ENCODE measurements at regions not wholly inside any gene's neighbourhood (a gene's known extent, or its start where the extent isn't known, plus 50 kb on each side); places are given as distances from the start of the nearest gene placed in this dataset.

- TF ChIP-seq CTCF (IDR thresholded peaks at IDR 0.05; ENCODE audit: control insufficient read depth, extremely low read depth, insufficient read depth) = no peak
Measured at GRCh38 chr13:44125943-44126469, 246.3 kb downstream of the LACC1 start.

GRCh38 chr13:44128552-44129001 lies 245.0 kb upstream of the SERP2 start:
- DNase-seq (ENCODE audit: low read depth) = no peak
- no peak for TF ChIP-seq CTCF (IDR thresholded peaks at IDR 0.05; ENCODE audit: control insufficient read depth, extremely low read depth, insufficient read depth)
- H3K4me3 ChIP-seq (ENCODE audit: low read depth, low read length) = no peak overlapping the region

More at GRCh38 chr13:44125943-44126469, 246.3 kb downstream of the LACC1 start:
- H3K4me3 ChIP-seq (ENCODE audit: low read depth, low read length) = no peak overlapping the region
- peak; percentile 61 for DNase-seq (ENCODE audit: low read depth)

- H3K4me3 ChIP-seq (ENCODE audit: low read depth, low read length) = no peak overlapping the region
- TF ChIP-seq CTCF (IDR thresholded peaks at IDR 0.05; ENCODE audit: control insufficient read depth, extremely low read depth, insufficient read depth) = no peak
- no peak for DNase-seq (ENCODE audit: low read depth)
Measured at GRCh38 chr13:44129418-44129817, 244.2 kb upstream of the SERP2 start.

GRCh38 chr13:44131069-44131614 lies 242.5 kb upstream of the SERP2 start:
- no peak for TF ChIP-seq CTCF (IDR thresholded peaks at IDR 0.05; ENCODE audit: control insufficient read depth, extremely low read depth, insufficient read depth)
- DNase-seq (ENCODE audit: low read depth) = no peak
- H3K4me3 ChIP-seq (ENCODE audit: low read depth, low read length) = no peak overlapping the region

GRCh38 chr13:44132710-44133109 lies 240.9 kb upstream of the SERP2 start:
- DNase-seq (ENCODE audit: low read depth) = no peak
- no peak overlapping the region for H3K4me3 ChIP-seq (ENCODE audit: low read depth, low read length)
- no peak for TF ChIP-seq CTCF (IDR thresholded peaks at IDR 0.05; ENCODE audit: control insufficient read depth, extremely low read depth, insufficient read depth)

GRCh38 chr13:44133626-44134025 lies 240.0 kb upstream of the SERP2 start:
- no peak for DNase-seq (ENCODE audit: low read depth)
- TF ChIP-seq CTCF (IDR thresholded peaks at IDR 0.05; ENCODE audit: control insufficient read depth, extremely low read depth, insufficient read depth) = no peak
- no peak overlapping the region for H3K4me3 ChIP-seq (ENCODE audit: low read depth, low read length)

- TF ChIP-seq CTCF (IDR thresholded peaks at IDR 0.05; ENCODE audit: control insufficient read depth, extremely low read depth, insufficient read depth) = no peak
- DNase-seq (ENCODE audit: low read depth) = no peak
Measured at GRCh38 chr13:44135566-44135965, 238.1 kb upstream of the SERP2 start.

More at GRCh38 chr13:44135566-44135965, 238.1 kb upstream of the SERP2 start:
- H3K4me3 ChIP-seq (ENCODE audit: low read depth, low read length) = no peak overlapping the region

All from LNCaP clone FGC (cell line).